ENCODE measurements at regions not wholly inside any gene's neighbourhood (a gene's known extent, or its start where the extent isn't known, plus 50 kb on each side); places are given as distances from the start of the nearest gene placed in this dataset.

GRCh38 chr7:112874909-112875308 is 84.7 kb upstream of the TMEM168 start:
- no peak overlapping the region for H3K27ac ChIP-seq
- H3K4me1 ChIP-seq (ENCODE audit: insufficient read depth), result peaks cover 18% of the 10 kb centered on the region
- no peaks in the 10 kb centered on the region for H3K27me3 ChIP-seq
- H3K4me2 ChIP-seq, result no peak overlapping the region
- H3K9me2 ChIP-seq (replicated peaks; ENCODE audit: insufficient read depth), result no peaks in the 10 kb centered on the region
- H3K4me3 ChIP-seq, result no peak overlapping the region
- no peak for TF ChIP-seq CTCF (IDR thresholded peaks at IDR 0.05; ENCODE audit: poor library complexity)
- TF ChIP-seq EZH2phosphoT487 (IDR thresholded peaks at IDR 0.05; ENCODE audit: low read depth, severe bottlenecking, unreplicated experiment), result no peak
- no peak for TF ChIP-seq EZH2 (IDR thresholded peaks at IDR 0.05; ENCODE audit: borderline replicate concordance)
- H3K79me2 ChIP-seq, result peaks cover 60% of the 10 kb centered on the region
- no peak for DNase-seq (ENCODE audit: low spot score)
- H4K20me1 ChIP-seq (ENCODE audit: insufficient read depth, poor library complexity, severe bottlenecking), result no peaks in the 10 kb centered on the region
- H2AFZ ChIP-seq, result no peak overlapping the region
- 90% methylated on average over 4 of the region's 4 CpGs for WGBS (ENCODE audit: low lambda C conversion rate, missing lambda C conversion rate)
- no peaks in the 10 kb centered on the region for H3K36me3 ChIP-seq (replicated peaks; ENCODE audit: insufficient read depth, low read depth)
- no peaks in the 10 kb centered on the region for H3K9me3 ChIP-seq (ENCODE audit: low read depth)

- no peak for DNase-seq (ENCODE audit: low spot score)
- Histone ChIP-seq H4K20me1 (ENCODE audit: insufficient read depth, poor library complexity, severe bottlenecking) (no peaks in the 10 kb centered on the region), H3K36me3 (replicated peaks; ENCODE audit: insufficient read depth, low read depth) (no peaks in the 10 kb centered on the region), H3K79me2 (peaks cover 64% of the 10 kb centered on the region), H3K4me1 (ENCODE audit: insufficient read depth) (peaks cover 18% of the 10 kb centered on the region), H3K9me3 (ENCODE audit: low read depth) (no peaks in the 10 kb centered on the region), H3K4me3 (no peak overlapping the region), H3K9me2 (replicated peaks; ENCODE audit: insufficient read depth) (no peaks in the 10 kb centered on the region), H3K27ac (no peak overlapping the region), H2AFZ (no peak overlapping the region), H3K4me2 (no peak overlapping the region), H3K27me3 (no peaks in the 10 kb centered on the region)
- TF ChIP-seq EZH2 (IDR thresholded peaks at IDR 0.05; ENCODE audit: borderline replicate concordance), result no peak
- no peak for TF ChIP-seq CTCF (IDR thresholded peaks at IDR 0.05; ENCODE audit: poor library complexity)
- TF ChIP-seq EZH2phosphoT487 (IDR thresholded peaks at IDR 0.05; ENCODE audit: low read depth, severe bottlenecking, unreplicated experiment), result no peak
- 88% methylated on average over 4 of the region's 4 CpGs for WGBS (ENCODE audit: low lambda C conversion rate, missing lambda C conversion rate)
Measured at GRCh38 chr7:112873831-112874553, 83.8 kb upstream of the TMEM168 start.

GRCh38 chr7:112869111-112869774 is 79.0 kb upstream of the TMEM168 start:
- Histone ChIP-seq H3K79me2 (peaks cover 84% of the 10 kb centered on the region), H3K9me2 (replicated peaks; ENCODE audit: insufficient read depth) (no peaks in the 10 kb centered on the region), H3K27me3 (no peaks in the 10 kb centered on the region), H3K4me1 (ENCODE audit: insufficient read depth) (no peaks in the 10 kb centered on the region), H2AFZ (no peak overlapping the region), H3K4me2 (no peak overlapping the region), H3K9me3 (ENCODE audit: low read depth) (no peaks in the 10 kb centered on the region), H3K36me3 (replicated peaks; ENCODE audit: insufficient read depth, low read depth) (no peaks in the 10 kb centered on the region), H3K27ac (no peak overlapping the region), H3K4me3 (no peak overlapping the region), H4K20me1 (ENCODE audit: insufficient read depth, poor library complexity, severe bottlenecking) (no peaks in the 10 kb centered on the region)
- no peak for TF ChIP-seq EZH2 (IDR thresholded peaks at IDR 0.05; ENCODE audit: borderline replicate concordance)
- no peak for TF ChIP-seq EZH2phosphoT487 (IDR thresholded peaks at IDR 0.05; ENCODE audit: low read depth, severe bottlenecking, unreplicated experiment)
- peak; percentile 52 for TF ChIP-seq CTCF (IDR thresholded peaks at IDR 0.05; ENCODE audit: poor library complexity)
- WGBS (ENCODE audit: low lambda C conversion rate, missing lambda C conversion rate), result 65% methylated on average over 15 of the region's 15 CpGs
- peak; percentile 14 for DNase-seq (ENCODE audit: low spot score)

Measured in hepatocyte (in vitro differentiated cells).